ENCODE measurements at regions not wholly inside any gene's neighbourhood (a gene's known extent, or its start where the extent isn't known, plus 50 kb on each side); places are given as distances from the start of the nearest gene placed in this dataset.

DNA sequence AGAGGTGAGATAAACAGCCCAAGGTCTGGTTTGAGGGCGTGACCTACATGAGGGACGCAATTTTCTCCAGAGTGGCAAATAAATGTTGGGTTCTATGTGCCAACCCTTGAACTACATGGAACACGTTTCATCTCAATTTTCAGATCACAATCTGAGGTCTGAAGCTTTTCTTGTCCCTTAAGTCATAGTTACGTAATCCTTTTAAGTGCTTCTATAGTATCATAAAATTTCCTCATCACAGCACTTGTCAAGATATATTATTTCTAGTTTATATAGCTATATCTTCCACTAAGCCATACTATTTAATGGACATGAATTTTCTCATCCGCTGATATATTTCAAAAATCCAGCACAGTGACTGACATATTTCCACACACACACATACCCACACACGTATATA is 53.1 kb upstream of the GRIN3A start:
- 59 to 64% methylated on average over 6 of the region's 6 CpGs for WGBS, 2 donors
- H3K9me3 ChIP-seq (ENCODE audit: control insufficient read depth in 2 of 2, insufficient read depth in 1 of 2, low read depth in 1 of 2, low read length in 1 of 2) = no peaks in the 10 kb centered on the region
- H3K27ac ChIP-seq (ENCODE audit: low read depth in 2 of 2, low read length in 1 of 2) = no peak overlapping the region

More for the DNA sequence above, 53.1 kb upstream of the GRIN3A start:
- H3K4me1 ChIP-seq (ENCODE audit: control insufficient read depth in 2 of 2, insufficient read depth in 2 of 2, low read length in 1 of 2) = no peaks in the 10 kb centered on the region
- no peaks in the 10 kb centered on the region for H3K27me3 ChIP-seq (ENCODE audit: control insufficient read depth in 1 of 2, insufficient read depth in 2 of 2, low read length in 2 of 2)
- H3K4me3 ChIP-seq (ENCODE audit: low read depth in 1 of 2, low read length in 2 of 2) = no peak overlapping the region
- H3K36me3 ChIP-seq (ENCODE audit: control insufficient read depth in 2 of 2, insufficient read depth in 2 of 2, low read length in 1 of 2) = no peaks in the 10 kb centered on the region
